GM21423 (cell line): ENCODE measurements at regions not wholly inside any gene's neighbourhood (a gene's known extent, or its start where the extent isn't known, plus 50 kb on each side); places are given as distances from the start of the nearest gene placed in this dataset.

ENCODE experiments used
- ATAC-seq: cut with Tn5 transposase; IDR thresholded peaks from one replicate; pipeline ENCODE4 v1.9.1; 2021; ENCODE audit warnings: mild to moderate bottlenecking, moderate library complexity; ENCODE audit not compliant: unreplicated experiment

DNA sequence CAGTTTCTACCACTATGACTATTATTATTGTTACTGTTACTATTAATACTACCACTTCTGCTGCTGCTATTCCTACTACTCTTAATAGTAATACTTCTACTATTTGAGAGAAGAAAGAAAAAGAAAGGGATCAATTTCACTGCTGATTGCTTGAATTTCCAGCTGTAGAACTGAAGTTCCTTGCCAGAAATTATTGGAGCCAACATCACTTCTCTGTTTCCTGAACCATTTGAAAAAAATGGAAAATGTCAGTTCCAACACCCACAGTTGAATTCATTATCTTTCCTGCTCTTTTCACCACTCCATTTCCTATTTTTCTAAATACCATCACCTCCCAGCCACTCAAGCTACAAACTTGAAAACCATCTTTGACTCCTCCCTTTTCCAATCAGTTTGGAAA is 54.1 kb upstream of the PIK3C2G start:
- no peak for ATAC-seq

DNA sequence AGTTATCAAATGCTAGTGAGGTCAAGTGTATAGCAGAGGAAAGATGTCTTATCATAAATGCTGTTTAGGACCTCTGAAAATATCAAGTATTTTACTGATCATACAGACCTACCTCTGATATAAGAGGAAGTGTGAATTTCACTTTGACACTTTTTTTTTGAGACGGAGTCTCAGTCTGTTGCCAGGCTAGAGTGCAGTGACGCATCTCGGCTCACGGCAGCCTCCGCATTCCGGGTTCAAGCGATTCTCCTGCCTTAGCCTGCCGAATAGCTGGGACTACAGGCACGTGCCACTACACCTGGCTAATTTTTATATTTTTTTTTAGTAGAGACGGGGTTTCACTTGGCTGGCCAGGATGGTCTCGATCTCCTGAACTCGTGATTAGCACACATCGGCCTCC is 55.1 kb upstream of the PIK3C2G start:
- ATAC-seq: no peak

DNA sequence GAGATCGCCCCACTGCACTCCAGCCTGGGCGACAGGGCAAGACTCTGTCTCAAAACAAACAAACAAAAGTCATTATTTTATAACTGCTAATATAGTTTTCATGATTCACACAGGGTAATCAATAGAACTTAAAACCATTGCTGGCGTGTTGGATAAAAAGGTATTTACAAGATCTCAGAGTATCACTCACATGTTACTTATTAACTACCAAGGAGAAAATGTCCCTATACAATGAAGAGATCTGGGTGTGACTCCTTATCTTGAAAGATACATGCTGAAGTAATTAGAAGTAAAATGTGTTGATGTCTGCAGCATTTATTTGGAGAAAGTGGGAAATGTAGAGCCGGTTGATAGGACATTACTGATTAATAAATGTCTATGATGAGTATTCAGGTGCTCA is 57.3 kb upstream of the PIK3C2G start:
- ATAC-seq: no peak

DNA sequence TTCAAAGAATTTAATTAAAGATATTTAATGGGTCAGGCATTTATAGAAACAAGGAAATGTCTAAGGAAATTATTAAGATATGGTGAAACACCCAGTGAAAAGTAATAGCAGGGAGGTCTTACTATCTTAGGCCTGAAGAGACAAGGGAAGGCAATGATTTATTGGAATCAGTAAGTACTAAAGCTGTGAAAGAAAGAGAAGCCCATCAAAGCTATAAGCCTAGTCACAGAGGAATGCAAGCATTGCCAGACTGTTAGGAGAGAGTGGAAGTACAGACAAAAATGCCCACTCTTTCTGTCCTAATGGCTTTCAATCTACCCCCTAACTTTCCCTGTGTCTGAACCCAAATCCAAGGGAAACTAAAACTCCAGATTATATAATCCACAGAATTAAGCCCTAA is 69.2 kb upstream of the PIK3C2G start:
- no peak for ATAC-seq

- ATAC-seq: no peak
Measured at GRCh38 chr12:18183141-18183540, 78.2 kb upstream of the PIK3C2G start.

GRCh38 chr12:18171571-18171970 is 81.6 kb upstream of the RERGL start:
- ATAC-seq: no peak

DNA sequence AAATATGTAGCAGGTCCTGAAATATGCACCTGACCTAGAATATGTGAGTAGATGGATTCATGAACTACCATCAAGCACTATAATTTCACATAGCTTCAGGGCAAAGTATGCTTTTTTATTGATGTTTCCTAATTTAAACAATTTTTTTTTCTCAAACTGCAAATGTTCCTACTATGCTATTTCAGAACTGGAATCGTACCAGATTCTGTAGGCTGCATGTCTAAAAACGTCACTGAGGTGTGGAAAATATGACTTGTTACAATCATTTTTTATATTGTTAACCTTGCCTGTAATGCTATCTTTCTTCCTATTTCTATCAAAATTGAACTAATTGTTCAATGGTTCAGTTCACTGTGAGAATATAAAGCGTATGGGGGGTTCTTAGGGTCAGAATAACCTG is 78.0 kb upstream of the RERGL start:
- no peak for ATAC-seq

- ATAC-seq: no peak
Measured at GRCh38 chr12:18165889-18166288, 75.9 kb upstream of the RERGL start.

- ATAC-seq: peak; percentile 99
Measured at GRCh38 chr12:18165422-18165871, 75.5 kb upstream of the RERGL start.

DNA sequence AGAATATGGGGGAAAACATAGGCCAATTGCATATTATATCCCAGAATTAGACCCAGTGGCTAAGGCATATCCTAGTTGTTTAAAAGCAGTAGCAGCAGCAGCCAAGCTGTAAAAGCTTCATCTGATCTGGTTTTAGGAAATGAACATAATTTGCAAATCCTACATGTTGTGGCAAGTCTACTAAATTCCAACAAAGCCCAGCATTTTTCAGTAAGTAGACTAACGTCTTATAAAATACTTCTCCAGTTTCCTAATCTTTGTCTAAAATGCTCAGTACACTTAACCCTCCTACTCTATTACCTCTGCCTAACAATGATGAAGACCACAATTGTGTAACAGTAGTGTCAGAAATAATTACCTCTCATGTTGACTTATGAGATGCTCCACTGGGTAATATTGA is 70.9 kb upstream of the RERGL start:
- no peak for ATAC-seq

DNA sequence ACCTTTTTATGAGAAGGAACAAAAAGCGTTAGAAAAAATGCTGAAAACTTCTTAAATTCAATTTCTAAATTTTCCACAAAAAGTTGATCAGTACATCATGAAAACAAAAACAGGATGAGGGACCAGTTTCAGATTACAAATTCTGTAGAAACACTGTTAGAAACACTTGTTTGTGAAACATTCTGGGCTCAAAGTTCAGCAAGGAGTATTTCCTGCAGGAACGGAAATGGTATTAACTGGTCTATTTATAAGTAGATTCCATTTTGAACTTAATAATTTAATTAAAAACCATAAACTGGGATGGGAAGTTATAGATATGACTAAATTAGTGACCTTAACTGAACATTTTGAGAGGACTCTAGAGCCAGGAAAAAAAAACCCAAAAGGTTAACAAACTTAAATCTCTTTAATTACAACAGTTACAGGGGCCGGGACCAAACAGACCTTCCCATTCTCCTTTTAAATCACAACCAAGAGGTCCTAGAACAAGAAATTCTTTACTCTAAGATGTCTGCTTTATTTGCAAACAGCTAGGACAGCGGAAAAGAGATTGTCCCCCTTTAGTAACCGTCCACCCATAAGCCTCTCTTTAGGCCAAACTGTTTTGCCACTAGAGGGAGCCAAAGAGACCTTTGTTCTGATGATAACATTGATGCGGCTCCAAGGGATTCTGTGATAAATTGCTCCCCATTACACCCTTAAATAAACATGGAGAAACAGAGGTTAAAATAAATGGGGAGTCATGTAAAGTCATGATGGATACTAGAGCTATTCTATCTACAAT is 69.0 kb upstream of the RERGL start:
- ATAC-seq: no peak

- ATAC-seq: no peak
Measured at GRCh38 chr12:18153826-18154225, 63.8 kb upstream of the RERGL start.

DNA sequence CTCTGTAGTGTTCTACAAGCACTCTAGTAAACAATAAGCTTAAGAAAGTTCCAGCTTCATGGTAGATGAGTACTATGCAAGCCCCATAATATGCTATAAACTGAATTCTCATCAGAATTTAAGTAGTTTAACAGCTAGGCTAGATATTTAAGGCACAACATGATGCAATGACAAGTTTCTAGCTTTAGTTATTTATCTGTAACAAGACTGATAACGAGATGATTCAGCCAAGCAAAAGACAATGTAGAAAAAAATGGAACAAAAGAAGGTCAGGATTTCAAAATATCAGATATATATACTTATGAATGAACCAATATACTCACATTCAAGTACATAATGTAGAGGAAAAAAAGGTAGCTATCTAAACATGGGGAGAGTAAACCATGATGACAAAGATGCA is 61.0 kb upstream of the RERGL start:
- ATAC-seq: no peak

GRCh38 chr12:18148961-18149360 is 59.0 kb upstream of the RERGL start:
- no peak for ATAC-seq

GRCh38 chr12:18146363-18146762 is 56.4 kb upstream of the RERGL start:
- no peak for ATAC-seq

DNA sequence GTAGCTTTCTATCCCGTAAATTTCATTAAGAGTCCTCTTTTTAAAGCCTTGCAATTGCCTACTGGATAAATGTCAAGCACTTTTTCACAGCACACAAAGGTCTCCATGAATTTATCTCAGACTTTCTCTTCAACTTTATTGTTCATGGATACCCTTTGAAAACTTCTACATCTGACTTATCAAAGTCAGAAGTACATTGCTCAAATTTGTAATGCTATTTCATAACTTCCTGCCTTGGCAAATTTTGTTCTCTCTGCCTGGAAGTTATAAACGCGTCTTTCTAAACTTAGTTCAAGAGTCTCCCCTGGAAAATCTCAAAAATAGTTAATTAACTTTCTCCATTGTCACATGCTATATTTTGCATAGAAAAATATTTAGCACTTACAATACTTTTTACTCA is 55.9 kb upstream of the RERGL start:
- ATAC-seq: no peak

- no peak for ATAC-seq
Measured at GRCh38 chr12:18141048-18141982, 51.3 kb upstream of the RERGL start.

GRCh38 chr12:18139989-18140596 is 50.1 kb upstream of the RERGL start:
- ATAC-seq: no peak
